ENCODE measurements at regions not wholly inside any gene's neighbourhood (a gene's known extent, or its start where the extent isn't known, plus 50 kb on each side); places are given as distances from the start of the nearest gene placed in this dataset.

GRCh38 chr20:52805843-52806242 lies 166.3 kb upstream of the TSHZ2 start:
- TF ChIP-seq CTCF (IDR thresholded peaks at IDR 0.05) = no peak
- Histone ChIP-seq H3K4me1 (peaks cover 0 to 3% of the 10 kb centered on the region in 2 donors), H3K27ac (no peak overlapping the region), H3K9me3 (no peaks in the 10 kb centered on the region), H3K4me3 (no peak overlapping the region), H3K27me3 (no peaks in the 10 kb centered on the region), H3K36me3 (no peaks in the 10 kb centered on the region)
- DNase-seq (ENCODE audit: low spot score) = no peak

- Histone ChIP-seq H3K27ac (no peak overlapping the region), H3K4me3 (no peak overlapping the region), H3K4me1 (peaks cover 0 to 3% of the 10 kb centered on the region in 2 donors), H3K36me3 (no peaks in the 10 kb centered on the region), H3K9me3 (no peaks in the 10 kb centered on the region), H3K27me3 (no peaks in the 10 kb centered on the region)
- DNase-seq (ENCODE audit: low spot score) = no peak
- no peak for TF ChIP-seq CTCF (IDR thresholded peaks at IDR 0.05)
Observed at GRCh38 chr20:52805296-52805571, 166.9 kb upstream of the TSHZ2 start.

GRCh38 chr20:52804497-52805295 lies 167.5 kb upstream of the TSHZ2 start:
- H3K36me3 ChIP-seq = no peaks in the 10 kb centered on the region
- DNase-seq (ENCODE audit: low spot score) = no peak
- H3K4me3 ChIP-seq = no peak overlapping the region
- H3K4me1 ChIP-seq = peaks cover 0 to 3% of the 10 kb centered on the region in 2 donors
- TF ChIP-seq CTCF (IDR thresholded peaks at IDR 0.05) = no peak
- H3K27me3 ChIP-seq = no peaks in the 10 kb centered on the region
- H3K9me3 ChIP-seq = no peaks in the 10 kb centered on the region
- no peak overlapping the region for H3K27ac ChIP-seq

- Histone ChIP-seq H3K36me3 (no peaks in the 10 kb centered on the region), H3K4me3 (no peak overlapping the region), H3K9me3 (no peaks in the 10 kb centered on the region), H3K27ac (no peak overlapping the region), H3K27me3 (no peaks in the 10 kb centered on the region), H3K4me1 (peaks cover 0 to 3% of the 10 kb centered on the region in 2 donors)
- TF ChIP-seq CTCF (IDR thresholded peaks at IDR 0.05) = no peak
- no peak for DNase-seq (ENCODE audit: low spot score)
Observed at GRCh38 chr20:52801628-52802006, 170.5 kb upstream of the TSHZ2 start.

GRCh38 chr20:52800734-52801627 lies 171.2 kb upstream of the TSHZ2 start:
- DNase-seq (ENCODE audit: low spot score) = no peak
- H3K4me1 ChIP-seq = peaks cover 0 to 3% of the 10 kb centered on the region in 2 donors

More at GRCh38 chr20:52800734-52801627, 171.2 kb upstream of the TSHZ2 start:
- H3K9me3 ChIP-seq = no peaks in the 10 kb centered on the region
- H3K27ac ChIP-seq = no peak overlapping the region
- H3K4me3 ChIP-seq = no peak overlapping the region
- no peaks in the 10 kb centered on the region for H3K36me3 ChIP-seq
- H3K27me3 ChIP-seq = no peaks in the 10 kb centered on the region
- TF ChIP-seq CTCF (IDR thresholded peaks at IDR 0.05) = no peak
